GM13977 (cell line): ENCODE measurements at regions not wholly inside any gene's neighbourhood (a gene's known extent, or its start where the extent isn't known, plus 50 kb on each side); places are given as distances from the start of the nearest gene placed in this dataset.

ENCODE experiments used
- DNase-seq: peaks from one replicate; pipeline ENCODE4 v3.0.0; 2012; ENCODE audit warnings: low spot score
- in situ Hi-C: fragments of 300-500 bp; cut with MboI; formaldehyde crosslinking; loops from one replicate; pipeline ENCODE4 v1.12.0; 2022; ENCODE audit warnings: low sequenced_read_pairs, low pct_unique_long_range_greater_than_20kb, mixed read lengths, inconsistent platforms; ENCODE audit not compliant: unreplicated experiment
- TF ChIP-seq, protein P1 (sequence below): IDR thresholded peaks from 2 replicates; pipeline ENCODE4 v1.5.1; 2012; ENCODE audit warnings: mild to moderate bottlenecking, control low read depth; ENCODE audit not compliant: insufficient read depth; ENCODE audit errors: extremely low read depth, missing control alignments

GRCh38 chr13:90184355-90184754 lies 1163.1 kb upstream of the MIR17HG start:
- DNase-seq, result no peak
- in situ Hi-C loops, result no loop called here
- TF ChIP-seq, protein P1, sequence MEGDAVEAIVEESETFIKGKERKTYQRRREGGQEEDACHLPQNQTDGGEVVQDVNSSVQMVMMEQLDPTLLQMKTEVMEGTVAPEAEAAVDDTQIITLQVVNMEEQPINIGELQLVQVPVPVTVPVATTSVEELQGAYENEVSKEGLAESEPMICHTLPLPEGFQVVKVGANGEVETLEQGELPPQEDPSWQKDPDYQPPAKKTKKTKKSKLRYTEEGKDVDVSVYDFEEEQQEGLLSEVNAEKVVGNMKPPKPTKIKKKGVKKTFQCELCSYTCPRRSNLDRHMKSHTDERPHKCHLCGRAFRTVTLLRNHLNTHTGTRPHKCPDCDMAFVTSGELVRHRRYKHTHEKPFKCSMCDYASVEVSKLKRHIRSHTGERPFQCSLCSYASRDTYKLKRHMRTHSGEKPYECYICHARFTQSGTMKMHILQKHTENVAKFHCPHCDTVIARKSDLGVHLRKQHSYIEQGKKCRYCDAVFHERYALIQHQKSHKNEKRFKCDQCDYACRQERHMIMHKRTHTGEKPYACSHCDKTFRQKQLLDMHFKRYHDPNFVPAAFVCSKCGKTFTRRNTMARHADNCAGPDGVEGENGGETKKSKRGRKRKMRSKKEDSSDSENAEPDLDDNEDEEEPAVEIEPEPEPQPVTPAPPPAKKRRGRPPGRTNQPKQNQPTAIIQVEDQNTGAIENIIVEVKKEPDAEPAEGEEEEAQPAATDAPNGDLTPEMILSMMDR, result no peak

DNA sequence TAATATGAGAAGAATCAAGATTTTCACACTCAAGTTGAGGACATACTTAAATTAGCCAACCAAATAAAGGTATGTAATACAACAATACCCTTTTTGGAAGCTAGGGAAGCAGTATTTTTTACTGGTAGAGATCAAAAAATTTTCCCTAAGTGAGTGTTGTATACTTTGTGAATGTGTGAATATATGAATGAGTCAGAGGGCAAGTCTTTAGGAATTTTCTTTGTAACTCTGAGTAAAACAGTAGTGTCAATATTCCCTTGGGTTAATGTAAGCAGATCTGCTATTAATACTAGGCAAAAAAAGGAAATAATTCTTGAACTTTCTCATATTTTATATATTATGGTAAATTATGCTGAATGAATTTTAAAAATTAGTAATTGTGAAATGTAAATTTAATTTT lies 1161.8 kb upstream of the MIR17HG start:
- DNase-seq, result no peak
- TF ChIP-seq, protein P1, result no peak
- in situ Hi-C loops, result no loop called here

DNA sequence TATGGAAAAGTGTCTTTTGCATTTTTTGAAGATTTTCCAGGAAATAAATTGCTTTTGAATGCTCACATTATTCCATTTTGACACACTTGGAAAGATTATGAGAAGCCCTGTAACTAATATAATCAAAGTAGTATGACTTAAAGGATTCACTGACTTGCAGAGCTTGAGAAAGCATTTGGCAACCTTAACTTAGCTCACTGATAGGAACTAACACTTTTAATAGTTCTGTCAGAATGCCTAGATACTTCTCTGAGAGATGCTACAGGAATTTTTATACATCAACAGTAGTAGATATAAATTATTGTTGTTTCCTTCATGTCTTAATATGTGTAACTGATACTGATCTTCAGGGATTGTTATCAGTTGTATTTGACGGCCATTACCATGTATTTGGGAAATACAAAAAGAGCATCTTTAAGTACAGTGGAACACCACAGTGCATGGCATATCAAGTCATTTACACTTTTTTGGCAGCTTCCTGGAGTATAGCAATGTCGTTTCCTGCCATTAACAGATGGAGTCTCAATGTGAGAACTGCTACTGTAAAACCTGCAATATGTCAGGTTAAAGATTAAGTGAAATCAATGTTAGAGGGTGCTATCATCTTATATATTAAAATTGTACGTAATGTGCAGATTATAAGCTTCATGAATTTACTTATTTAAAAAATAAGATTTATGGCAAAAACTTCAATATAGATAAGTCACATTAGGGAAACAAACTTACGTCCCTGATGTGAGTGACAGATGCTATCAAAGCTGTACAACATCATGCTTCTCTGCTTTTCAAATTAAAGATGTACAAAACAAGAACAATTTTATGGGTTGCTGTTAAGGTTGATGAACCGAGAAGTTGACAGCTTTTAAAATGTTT lies 1159.8 kb upstream of the MIR17HG start:
- in situ Hi-C loops, result no loop called here
- TF ChIP-seq, protein P1, result no peak
- DNase-seq, result no peak

DNA sequence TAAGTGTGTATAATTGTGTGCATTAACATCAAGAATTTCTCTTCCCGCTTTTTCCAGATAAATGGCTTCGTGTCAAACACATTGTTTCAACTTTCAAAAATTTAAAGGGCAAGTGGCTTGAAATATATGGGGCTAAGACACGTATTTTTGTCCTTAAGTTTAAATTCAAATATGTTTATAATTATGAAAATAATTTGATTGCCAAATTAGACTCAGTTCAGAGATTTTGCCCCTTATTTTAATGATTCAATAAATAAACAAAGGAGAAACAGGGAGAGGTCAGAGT lies 1159.2 kb upstream of the MIR17HG start:
- in situ Hi-C loops, result no loop called here
- TF ChIP-seq, protein P1, result no peak
- DNase-seq, result no peak

- DNase-seq, result no peak
- in situ Hi-C loops, result no loop called here
- TF ChIP-seq, protein P1, result no peak
Observed at GRCh38 chr13:90197722-90198121, 1149.8 kb upstream of the MIR17HG start.

DNA sequence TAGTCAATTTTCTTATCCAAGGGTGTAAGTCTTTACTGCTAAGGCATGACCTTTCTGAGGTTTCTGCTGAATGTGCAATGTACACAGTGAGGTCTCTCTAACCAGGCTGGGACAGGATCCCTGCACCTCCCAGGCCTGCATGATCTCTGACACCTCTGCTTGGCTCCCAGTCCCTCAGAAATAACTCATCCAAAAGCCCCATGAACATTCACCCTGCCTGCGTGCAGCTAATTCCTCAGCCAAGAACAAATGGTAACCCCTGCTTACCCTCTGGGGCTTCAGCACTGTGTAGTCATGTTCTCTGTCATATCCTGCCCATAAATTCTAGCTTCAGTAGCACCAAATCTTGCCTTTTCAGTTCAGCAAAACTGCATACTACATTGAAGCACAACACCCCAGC lies 1146.3 kb upstream of the MIR17HG start:
- in situ Hi-C loops, result no loop called here
- TF ChIP-seq, protein P1, result no peak
- DNase-seq, result no peak
